NB4 (cell line): ENCODE measurements at regions not wholly inside any gene's neighbourhood (a gene's known extent, or its start where the extent isn't known, plus 50 kb on each side); places are given as distances from the start of the nearest gene placed in this dataset.

Source experiments
- DNase-seq: peaks from one replicate; pipeline ENCODE4 v3.0.0; 2010; ENCODE audit warnings: low read depth
- H3K4me3 ChIP-seq: one replicate; pipeline ENCODE4 v1.5.1; 2011; ENCODE audit warnings: mild to moderate bottlenecking, low read depth, low read length, moderate library complexity
- CTCF ChIP-seq: IDR thresholded peaks from one replicate; pipeline ENCODE4 v1.5.1; 2012; ENCODE audit warnings: low read depth, low read length
- MAX ChIP-seq: IDR thresholded peaks from 2 replicates; pipeline ENCODE4 v1.6.1; 2011; ENCODE audit warnings: low read depth, low read length
- MYC ChIP-seq: IDR thresholded peaks from 2 replicates; pipeline ENCODE4 v1.6.1; 2011; ENCODE audit warnings: low read depth, low read length
- POLR2A ChIP-seq: IDR thresholded peaks from 2 replicates; pipeline ENCODE4 v1.6.1; 2011; ENCODE audit warnings: mild to moderate bottlenecking; ENCODE audit not compliant: insufficient read length; ENCODE audit errors: extremely low read depth

- TF ChIP-seq MAX (no peak), CTCF (no peak), MYC (no peak), POLR2A (no peak)
- no peak overlapping the region for H3K4me3 ChIP-seq
- no peak for DNase-seq
Observed at GRCh38 chr9:85136507-85136906, 467.0 kb downstream of the NTRK2 start.

GRCh38 chr9:85130764-85131163, 461.2 kb downstream of the NTRK2 start:
- no peak for TF ChIP-seq POLR2A

GRCh38 chr9:85130260-85130659, 460.7 kb downstream of the NTRK2 start:
- TF ChIP-seq CTCF (no peak), MAX (no peak)
- DNase-seq = no peak

More at GRCh38 chr9:85130764-85131163, 461.2 kb downstream of the NTRK2 start:
- DNase-seq = no peak
- H3K4me3 ChIP-seq = no peak overlapping the region

DNA sequence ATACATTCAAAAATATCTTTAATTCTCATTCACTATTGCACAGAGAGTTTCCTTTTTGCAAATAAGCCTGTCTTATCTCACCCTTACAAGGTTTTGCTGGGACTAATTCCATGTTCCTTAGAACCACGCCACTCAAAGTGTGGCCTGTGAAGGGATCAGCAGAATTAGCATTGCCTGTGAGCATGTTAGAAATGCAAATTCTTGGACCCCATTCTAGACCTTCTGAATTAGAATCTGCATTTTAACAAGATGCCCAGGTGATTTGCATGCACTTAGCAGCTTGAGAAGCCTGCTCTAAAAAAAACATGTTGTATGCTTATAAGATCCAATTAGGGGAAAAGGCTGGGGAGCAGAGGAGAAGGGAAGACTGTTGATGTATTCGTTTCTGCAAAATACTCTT, 460.0 kb downstream of the NTRK2 start:
- no peak for DNase-seq
- no peak overlapping the region for H3K4me3 ChIP-seq
- no peak for TF ChIP-seq CTCF
- no peak for TF ChIP-seq MAX
- TF ChIP-seq MYC = no peak
- no peak for TF ChIP-seq POLR2A

More at GRCh38 chr9:85130260-85130659, 460.7 kb downstream of the NTRK2 start:
- no peak overlapping the region for H3K4me3 ChIP-seq

GRCh38 chr9:85118990-85119755, 449.6 kb downstream of the NTRK2 start:
- no peak for DNase-seq
- TF ChIP-seq POLR2A (no peak), CTCF (no peak), MAX (no peak), MYC (no peak)
- no peak overlapping the region for H3K4me3 ChIP-seq

- H3K4me3 ChIP-seq = no peak overlapping the region
- DNase-seq = no peak
- TF ChIP-seq MYC = no peak
- TF ChIP-seq POLR2A = no peak
- TF ChIP-seq CTCF = no peak
- TF ChIP-seq MAX = no peak
Observed at GRCh38 chr9:85117831-85118230, 448.3 kb downstream of the NTRK2 start.
